ENCODE measurements at regions not wholly inside any gene's neighbourhood (a gene's known extent, or its start where the extent isn't known, plus 50 kb on each side); places are given as distances from the start of the nearest gene placed in this dataset.

GRCh38 chr1:208903251-208903905, 659.2 kb upstream of the PLXNA2 start:
- Histone ChIP-seq H3K4me2 (ENCODE audit: low read length) (no peak overlapping the region), H3K36me3 (ENCODE audit: insufficient read depth, low read length) (no peaks in the 10 kb centered on the region), H2AFZ (ENCODE audit: low read depth, low read length) (no peak overlapping the region), H3K9me3 (ENCODE audit: low read length) (no peaks in the 10 kb centered on the region), H3K9me2 (ENCODE audit: insufficient read depth, low read length) (no peaks in the 10 kb centered on the region), H3K9ac (ENCODE audit: low read length) (no peak overlapping the region), H4K20me1 (ENCODE audit: insufficient read depth) (no peaks in the 10 kb centered on the region), H3K27ac (ENCODE audit: low read length) (no peak overlapping the region), H3K79me2 (replicated peaks; ENCODE audit: insufficient read depth, low read length) (no peaks in the 10 kb centered on the region), H3F3A (ENCODE audit: insufficient read depth, low read length, poor library complexity, severe bottlenecking) (no peaks in the 10 kb centered on the region), H3K4me3 (ENCODE audit: low read length) (no peak overlapping the region), H3K27me3 (ENCODE audit: insufficient read depth, low read depth, low read length) (no peaks in the 10 kb centered on the region)
- TF ChIP-seq RAD21 (conservative IDR thresholded peaks at IDR 0.05) (no peak), TAF1 (IDR thresholded peaks at IDR 0.05; ENCODE audit: low read depth) (no peak), CTCF (IDR thresholded peaks at IDR 0.05; ENCODE audit: poor library complexity, severe bottlenecking) (no peak)

DNA sequence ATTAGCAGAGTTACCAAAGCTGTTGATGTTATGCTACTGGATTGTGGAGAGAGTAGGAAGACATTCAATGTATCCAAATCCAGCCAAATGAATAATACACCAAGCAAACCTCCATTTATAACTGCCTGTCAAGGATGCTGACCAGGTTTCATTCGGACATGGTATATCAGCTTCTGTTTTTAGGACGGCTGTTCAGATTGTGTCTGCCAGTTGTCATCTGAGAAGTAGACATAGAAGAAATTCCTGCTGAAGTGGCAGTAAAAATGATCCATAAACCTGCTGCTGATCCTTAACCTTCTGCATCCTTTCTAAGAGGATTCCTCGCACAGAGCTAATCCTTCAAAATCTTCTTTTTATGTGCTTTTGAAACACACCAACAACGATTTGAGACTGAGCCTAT, 663.6 kb upstream of the PLXNA2 start:
- no peaks in the 10 kb centered on the region for H3K36me3 ChIP-seq (ENCODE audit: insufficient read depth, low read length)
- H3K27me3 ChIP-seq (ENCODE audit: insufficient read depth, low read depth, low read length), result no peaks in the 10 kb centered on the region
- no peaks in the 10 kb centered on the region for H3K9me2 ChIP-seq (ENCODE audit: insufficient read depth, low read length)
- no peaks in the 10 kb centered on the region for H3K79me2 ChIP-seq (replicated peaks; ENCODE audit: insufficient read depth, low read length)
- no peaks in the 10 kb centered on the region for H3F3A ChIP-seq (ENCODE audit: insufficient read depth, low read length, poor library complexity, severe bottlenecking)
- H2AFZ ChIP-seq (ENCODE audit: low read depth, low read length), result no peak overlapping the region
- no peak overlapping the region for H3K27ac ChIP-seq (ENCODE audit: low read length)
- no peak overlapping the region for H3K4me3 ChIP-seq (ENCODE audit: low read length)
- H3K4me2 ChIP-seq (ENCODE audit: low read length), result no peak overlapping the region
- no peak overlapping the region for H3K9ac ChIP-seq (ENCODE audit: low read length)
- H4K20me1 ChIP-seq (ENCODE audit: insufficient read depth), result no peaks in the 10 kb centered on the region
- TF ChIP-seq TAF1 (IDR thresholded peaks at IDR 0.05; ENCODE audit: low read depth) (no peak), EZH2 (IDR thresholded peaks at IDR 0.05; ENCODE audit: borderline replicate concordance, insufficient read depth, low read length, poor library complexity, severe bottlenecking) (no peak), SMC3 (conservative IDR thresholded peaks at IDR 0.05; ENCODE audit: poor library complexity) (no peak), CTCF (IDR thresholded peaks at IDR 0.05; ENCODE audit: poor library complexity, severe bottlenecking) (no peak), POLR2AphosphoS5 (IDR thresholded peaks at IDR 0.05) (no peak), RAD21 (conservative IDR thresholded peaks at IDR 0.05) (no peak), EP300 (conservative IDR thresholded peaks at IDR 0.05; ENCODE audit: poor library complexity, severe bottlenecking) (no peak)
- TF ChIP-seq, protein P1, sequence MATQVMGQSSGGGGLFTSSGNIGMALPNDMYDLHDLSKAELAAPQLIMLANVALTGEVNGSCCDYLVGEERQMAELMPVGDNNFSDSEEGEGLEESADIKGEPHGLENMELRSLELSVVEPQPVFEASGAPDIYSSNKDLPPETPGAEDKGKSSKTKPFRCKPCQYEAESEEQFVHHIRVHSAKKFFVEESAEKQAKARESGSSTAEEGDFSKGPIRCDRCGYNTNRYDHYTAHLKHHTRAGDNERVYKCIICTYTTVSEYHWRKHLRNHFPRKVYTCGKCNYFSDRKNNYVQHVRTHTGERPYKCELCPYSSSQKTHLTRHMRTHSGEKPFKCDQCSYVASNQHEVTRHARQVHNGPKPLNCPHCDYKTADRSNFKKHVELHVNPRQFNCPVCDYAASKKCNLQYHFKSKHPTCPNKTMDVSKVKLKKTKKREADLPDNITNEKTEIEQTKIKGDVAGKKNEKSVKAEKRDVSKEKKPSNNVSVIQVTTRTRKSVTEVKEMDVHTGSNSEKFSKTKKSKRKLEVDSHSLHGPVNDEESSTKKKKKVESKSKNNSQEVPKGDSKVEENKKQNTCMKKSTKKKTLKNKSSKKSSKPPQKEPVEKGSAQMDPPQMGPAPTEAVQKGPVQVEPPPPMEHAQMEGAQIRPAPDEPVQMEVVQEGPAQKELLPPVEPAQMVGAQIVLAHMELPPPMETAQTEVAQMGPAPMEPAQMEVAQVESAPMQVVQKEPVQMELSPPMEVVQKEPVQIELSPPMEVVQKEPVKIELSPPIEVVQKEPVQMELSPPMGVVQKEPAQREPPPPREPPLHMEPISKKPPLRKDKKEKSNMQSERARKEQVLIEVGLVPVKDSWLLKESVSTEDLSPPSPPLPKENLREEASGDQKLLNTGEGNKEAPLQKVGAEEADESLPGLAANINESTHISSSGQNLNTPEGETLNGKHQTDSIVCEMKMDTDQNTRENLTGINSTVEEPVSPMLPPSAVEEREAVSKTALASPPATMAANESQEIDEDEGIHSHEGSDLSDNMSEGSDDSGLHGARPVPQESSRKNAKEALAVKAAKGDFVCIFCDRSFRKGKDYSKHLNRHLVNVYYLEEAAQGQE (IDR thresholded peaks at IDR 0.05; ENCODE audit: borderline replicate concordance), result no peak
- no peaks in the 10 kb centered on the region for H3K9me3 ChIP-seq (ENCODE audit: low read length)
